Liver (tissue), 8 donors: ENCODE measurements at regions not wholly inside any gene's neighbourhood (a gene's known extent, or its start where the extent isn't known, plus 50 kb on each side); places are given as distances from the start of the nearest gene placed in this dataset.

Source experiments
- DNase-seq: peaks from one replicate; pipeline ENCODE4 v3.0.0-alpha.2; 2017; ENCODE audit warnings: low spot score
- H3K27ac ChIP-seq, 2 donors: one replicate each; pipeline ENCODE4 v1.7.0; 2013; ENCODE audit warnings: inconsistent platforms in 2 of 2, low read length in 2 of 2, control low read depth in 1 of 2, low read depth in 1 of 2, mild to moderate bottlenecking in 1 of 2
- H3K27me3 ChIP-seq, 4 donors: one replicate each; pipeline versions ENCODE4 v1.6.1 to v1.7.0; 2013; ENCODE audit warnings: low read length in 3 of 4, inconsistent platforms in 1 of 4, mild to moderate bottlenecking in 1 of 4, moderate library complexity in 1 of 4; ENCODE audit not compliant: control insufficient read depth in 4 of 4, insufficient read depth in 4 of 4
- H3K36me3 ChIP-seq, 4 donors: one replicate each; pipeline versions ENCODE4 v1.6.1 to v1.7.0; 2013; ENCODE audit warnings: low read length in 3 of 4, mild to moderate bottlenecking in 3 of 4, low read depth in 1 of 4, moderate library complexity in 1 of 4; ENCODE audit not compliant: control insufficient read depth in 4 of 4, insufficient read depth in 3 of 4
- H3K4me1 ChIP-seq, 4 donors: one replicate each; pipeline versions ENCODE4 v1.6.1 to v1.7.0; 2013; ENCODE audit warnings: low read length in 3 of 4, mild to moderate bottlenecking in 3 of 4, moderate library complexity in 1 of 4; ENCODE audit not compliant: control insufficient read depth in 4 of 4, insufficient read depth in 4 of 4
- H3K4me3 ChIP-seq, 3 donors: one replicate each; pipeline versions ENCODE4 v1.6.1 to v1.7.0; 2013; ENCODE audit warnings: low read length in 3 of 3, control low read depth in 1 of 3, low read depth in 1 of 3, mild to moderate bottlenecking in 1 of 3
- H3K9ac ChIP-seq, 2 donors: one replicate each; pipeline ENCODE4 v1.7.0; 2013; ENCODE audit warnings: low read length in 2 of 2, mild to moderate bottlenecking in 2 of 2, moderate library complexity in 2 of 2, control low read depth in 1 of 2, low read depth in 1 of 2
- H3K9me3 ChIP-seq, 4 donors: one replicate each; pipeline versions ENCODE4 v1.6.1 to v1.7.0; 2013; ENCODE audit warnings: low read length in 3 of 4; ENCODE audit not compliant: control insufficient read depth in 4 of 4
- ATF3 ChIP-seq: IDR thresholded peaks from 2 replicates; pipeline ENCODE4 v1.6.1; 2016; ENCODE audit warnings: antibody characterized with exemption
- EGR1 ChIP-seq, 2 donors: IDR thresholded peaks; 2 replicates each; pipeline ENCODE4 v1.6.1; 2016 to 2018; ENCODE audit warnings: antibody characterized with exemption in 2 of 2, low read depth in 2 of 2
- FOXA1 ChIP-seq: IDR thresholded peaks from 2 replicates; pipeline ENCODE4 v1.6.1; 2016; ENCODE audit warnings: antibody characterized with exemption
- FOXA2 ChIP-seq: IDR thresholded peaks from 2 replicates; pipeline ENCODE4 v1.6.1; 2016; ENCODE audit warnings: antibody characterized with exemption
- GABPA ChIP-seq, 2 donors: IDR thresholded peaks in 1 of 2; conservative IDR thresholded peaks in 1 of 2; 2 replicates each; pipeline ENCODE4 v1.6.1; 2016; ENCODE audit warnings: antibody characterized with exemption in 2 of 2, mild to moderate bottlenecking in 1 of 2, moderate library complexity in 1 of 2
- HNF4A ChIP-seq, 2 donors: conservative IDR thresholded peaks; 2 replicates each; pipeline ENCODE4 v1.6.1; 2016; ENCODE audit warnings: antibody characterized with exemption in 2 of 2, mild to moderate bottlenecking in 2 of 2
- HNF4G ChIP-seq: IDR thresholded peaks from 2 replicates; pipeline ENCODE4 v1.6.1; 2016; ENCODE audit warnings: antibody characterized with exemption
- JUND ChIP-seq, 2 donors: IDR thresholded peaks; 2 replicates each; pipeline ENCODE4 v1.6.1; 2016; ENCODE audit warnings: antibody characterized with exemption in 2 of 2
- NR2F2 ChIP-seq: IDR thresholded peaks from 2 replicates; pipeline ENCODE4 v1.6.1; 2016; ENCODE audit warnings: antibody characterized with exemption
- RAD21 ChIP-seq, 2 donors: IDR thresholded peaks; 2 replicates each; pipeline ENCODE4 v1.6.1; 2016; ENCODE audit warnings: antibody characterized with exemption in 2 of 2, mild to moderate bottlenecking in 2 of 2
- REST ChIP-seq: IDR thresholded peaks from 2 replicates; pipeline ENCODE4 v1.6.1; 2016; ENCODE audit warnings: antibody characterized with exemption, mild to moderate bottlenecking
- RXRA ChIP-seq, 2 donors: IDR thresholded peaks; 2 replicates each; pipeline ENCODE4 v1.6.1; 2017 to 2018; ENCODE audit warnings: antibody characterized with exemption in 2 of 2, mild to moderate bottlenecking in 1 of 2
- SP1 ChIP-seq: IDR thresholded peaks from 2 replicates; pipeline ENCODE4 v1.6.1; 2018; ENCODE audit warnings: antibody characterized with exemption, mild to moderate bottlenecking
- TAF1 ChIP-seq: conservative IDR thresholded peaks from 2 replicates; pipeline ENCODE4 v1.6.1; 2016; ENCODE audit warnings: antibody characterized with exemption, mild to moderate bottlenecking
- YY1 ChIP-seq: IDR thresholded peaks from 2 replicates; pipeline ENCODE4 v1.6.1; 2016; ENCODE audit warnings: antibody characterized with exemption, mild to moderate bottlenecking
- ZBTB33 ChIP-seq: IDR thresholded peaks from 2 replicates; pipeline ENCODE4 v1.6.1; 2016; ENCODE audit warnings: antibody characterized with exemption
- WGBS: extraction: QIAGEN DNeasy Blood & Tissue Kit; methylation state at CpG from one replicate; pipeline ENCODE4 v1.1.7; 2013; 5-methylcytosine and 5-hydroxymethylcytosine counted together
- TF ChIP-seq, protein P1 (sequence below): fragments of 150-350 bp; IDR thresholded peaks from 2 replicates; pipeline ENCODE4 v1.5.1; 2017; ENCODE audit warnings: improper control_type of control experiment, low read depth, low read length; ENCODE audit not compliant: missing input control
- TF ChIP-seq, protein P2 (sequence below): IDR thresholded peaks from 2 replicates; pipeline ENCODE4 v1.6.1; 2016; ENCODE audit warnings: antibody characterized with exemption
- donor health status: healthy.
- donor health status: healthy.
- donor health status: healthy.
- donor health status: healthy.
- donor health status: healthy.

- Histone ChIP-seq H3K9ac (no peak overlapping the region), H3K9me3 (no peaks in the 10 kb centered on the region), H3K27me3 (no peaks in the 10 kb centered on the region), H3K27ac (no peak overlapping the region), H3K4me3 (no peak overlapping the region), H3K4me1 (no peaks in the 10 kb centered on the region), H3K36me3 (no peaks in the 10 kb centered on the region)
- DNase-seq: no peak
- TF ChIP-seq NR2F2 (no peak), HNF4G (no peak), ATF3 (no peak), FOXA2 (no peak), TAF1 (no peak), SP1 (no peak), RXRA (IDR thresholded peaks at IDR 0.05) (no peak), REST (no peak), GABPA (IDR thresholded peaks at IDR 0.05 in 1 of 2, conservative IDR thresholded peaks at IDR 0.05 in 1 of 2) (no peak), FOXA1 (no peak), ZBTB33 (no peak), YY1 (no peak), HNF4A (conservative IDR thresholded peaks at IDR 0.05) (no peak), RAD21 (IDR thresholded peaks at IDR 0.05) (no peak), JUND (IDR thresholded peaks at IDR 0.05) (no peak), EGR1 (IDR thresholded peaks at IDR 0.05; ENCODE audit: low read depth in 2 of 2) (no peak)
- TF ChIP-seq, protein P1, sequence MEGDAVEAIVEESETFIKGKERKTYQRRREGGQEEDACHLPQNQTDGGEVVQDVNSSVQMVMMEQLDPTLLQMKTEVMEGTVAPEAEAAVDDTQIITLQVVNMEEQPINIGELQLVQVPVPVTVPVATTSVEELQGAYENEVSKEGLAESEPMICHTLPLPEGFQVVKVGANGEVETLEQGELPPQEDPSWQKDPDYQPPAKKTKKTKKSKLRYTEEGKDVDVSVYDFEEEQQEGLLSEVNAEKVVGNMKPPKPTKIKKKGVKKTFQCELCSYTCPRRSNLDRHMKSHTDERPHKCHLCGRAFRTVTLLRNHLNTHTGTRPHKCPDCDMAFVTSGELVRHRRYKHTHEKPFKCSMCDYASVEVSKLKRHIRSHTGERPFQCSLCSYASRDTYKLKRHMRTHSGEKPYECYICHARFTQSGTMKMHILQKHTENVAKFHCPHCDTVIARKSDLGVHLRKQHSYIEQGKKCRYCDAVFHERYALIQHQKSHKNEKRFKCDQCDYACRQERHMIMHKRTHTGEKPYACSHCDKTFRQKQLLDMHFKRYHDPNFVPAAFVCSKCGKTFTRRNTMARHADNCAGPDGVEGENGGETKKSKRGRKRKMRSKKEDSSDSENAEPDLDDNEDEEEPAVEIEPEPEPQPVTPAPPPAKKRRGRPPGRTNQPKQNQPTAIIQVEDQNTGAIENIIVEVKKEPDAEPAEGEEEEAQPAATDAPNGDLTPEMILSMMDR: no peak
- TF ChIP-seq, protein P2, sequence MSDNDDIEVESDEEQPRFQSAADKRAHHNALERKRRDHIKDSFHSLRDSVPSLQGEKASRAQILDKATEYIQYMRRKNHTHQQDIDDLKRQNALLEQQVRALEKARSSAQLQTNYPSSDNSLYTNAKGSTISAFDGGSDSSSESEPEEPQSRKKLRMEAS: no peak
- 27% methylated on average over 1 of the region's 1 CpG for WGBS
These were observed 1567.9 kb downstream of the ARAP2 start for GRCh38 chr4:34676400-34676799.

- no peaks in the 10 kb centered on the region for H3K36me3 ChIP-seq
- TF ChIP-seq ATF3 (no peak), HNF4A (conservative IDR thresholded peaks at IDR 0.05) (no peak), EGR1 (IDR thresholded peaks at IDR 0.05; ENCODE audit: low read depth in 2 of 2) (no peak), FOXA2 (no peak), SP1 (no peak), HNF4G (no peak), TAF1 (no peak), GABPA (IDR thresholded peaks at IDR 0.05 in 1 of 2, conservative IDR thresholded peaks at IDR 0.05 in 1 of 2) (no peak), FOXA1 (no peak), JUND (IDR thresholded peaks at IDR 0.05) (no peak), RXRA (IDR thresholded peaks at IDR 0.05) (no peak), YY1 (no peak)
- TF ChIP-seq, protein P2: no peak
- TF ChIP-seq, protein P1: no peak
- 71% methylated on average over 3 of the region's 3 CpGs for WGBS
- DNase-seq: no peak
- no peaks in the 10 kb centered on the region for H3K4me1 ChIP-seq
- no peak overlapping the region for H3K4me3 ChIP-seq
- no peak overlapping the region for H3K27ac ChIP-seq
- no peaks in the 10 kb centered on the region for H3K27me3 ChIP-seq
- no peak overlapping the region for H3K9ac ChIP-seq
- H3K9me3 ChIP-seq: no peaks in the 10 kb centered on the region
These were observed 1565.9 kb downstream of the ARAP2 start for GRCh38 chr4:34678431-34678830.
